Fibroblast of pulmonary artery (primary cell): ENCODE measurements at regions not wholly inside any gene's neighbourhood (a gene's known extent, or its start where the extent isn't known, plus 50 kb on each side); places are given as distances from the start of the nearest gene placed in this dataset.
A peak's percentile ranks its signal among the peaks of the same experiment; 100 is the strongest.
"Not testable (repeated sequence)": the region's sequence is repeated elsewhere in the genome, so short reads cannot be mapped to it uniquely, and the experiment has no call there.

Experiments used
- DNase-seq: peaks from one replicate; pipeline ENCODE4 v3.0.0-alpha.2; 2010; ENCODE audit warnings: low read depth
- H3K4me3 ChIP-seq: replicated peaks from 2 replicates; pipeline ENCODE4 v1.5.1; 2011; ENCODE audit warnings: low read depth, mild to moderate bottlenecking, control low read depth, low read length, moderate library complexity
- CTCF ChIP-seq: IDR thresholded peaks from 2 replicates; pipeline ENCODE4 v1.5.1; 2011; ENCODE audit warnings: mild to moderate bottlenecking, control low read depth, low read length, inconsistent platforms; ENCODE audit errors: missing control alignments

- no peak for DNase-seq
- H3K4me3 ChIP-seq: no peak overlapping the region
- peak; percentile 21 for TF ChIP-seq CTCF
Measured at GRCh38 chr6:121615493-121615892, 180.0 kb downstream of the GJA1 start.

DNA sequence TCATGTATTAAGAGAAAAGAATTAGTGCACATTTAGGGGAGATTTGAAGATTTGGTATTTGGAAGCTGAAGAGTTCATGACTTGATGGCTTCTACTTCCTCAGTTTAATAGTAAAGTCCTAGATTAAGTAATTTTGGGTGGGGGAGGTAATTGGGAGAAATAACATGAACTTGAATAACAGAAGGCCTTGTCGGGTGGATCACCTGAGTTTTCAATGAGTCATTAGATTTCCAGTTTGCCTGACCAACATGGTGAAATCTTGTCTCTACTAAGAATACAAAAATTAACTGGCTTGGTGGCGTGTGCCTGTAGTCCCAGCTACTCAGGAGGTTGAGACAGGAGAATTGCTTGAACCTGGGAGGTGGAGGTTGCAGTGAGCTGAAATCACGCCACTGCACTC is 181.0 kb downstream of the GJA1 start:
- no peak overlapping the region for H3K4me3 ChIP-seq
- DNase-seq: no peak
- no peak for TF ChIP-seq CTCF

DNA sequence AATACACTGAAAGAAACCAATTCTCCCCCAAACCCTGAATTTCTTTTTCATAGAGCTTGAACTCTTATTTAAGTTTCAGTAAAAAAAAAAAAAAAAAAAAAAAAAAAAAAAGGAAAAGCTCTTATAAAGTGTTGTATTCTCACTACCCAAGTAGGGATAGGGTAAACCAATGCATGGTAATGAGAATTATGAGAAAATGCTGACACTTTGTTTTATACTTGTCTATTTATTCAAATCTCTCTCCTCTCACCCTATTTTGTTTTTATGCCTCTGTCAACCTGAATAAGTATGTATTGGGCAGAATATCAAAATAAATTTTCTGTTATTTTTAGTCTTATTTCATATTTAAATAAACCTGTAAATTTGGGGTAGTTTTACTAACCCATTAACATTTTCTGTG is 181.9 kb downstream of the GJA1 start:
- DNase-seq: no peak
- no peak overlapping the region for H3K4me3 ChIP-seq
- no peak for TF ChIP-seq CTCF

- no peak for TF ChIP-seq CTCF
- no peak for DNase-seq
- H3K4me3 ChIP-seq: no peak overlapping the region
Measured at GRCh38 chr6:121619013-121619412, 183.6 kb downstream of the GJA1 start.

DNA sequence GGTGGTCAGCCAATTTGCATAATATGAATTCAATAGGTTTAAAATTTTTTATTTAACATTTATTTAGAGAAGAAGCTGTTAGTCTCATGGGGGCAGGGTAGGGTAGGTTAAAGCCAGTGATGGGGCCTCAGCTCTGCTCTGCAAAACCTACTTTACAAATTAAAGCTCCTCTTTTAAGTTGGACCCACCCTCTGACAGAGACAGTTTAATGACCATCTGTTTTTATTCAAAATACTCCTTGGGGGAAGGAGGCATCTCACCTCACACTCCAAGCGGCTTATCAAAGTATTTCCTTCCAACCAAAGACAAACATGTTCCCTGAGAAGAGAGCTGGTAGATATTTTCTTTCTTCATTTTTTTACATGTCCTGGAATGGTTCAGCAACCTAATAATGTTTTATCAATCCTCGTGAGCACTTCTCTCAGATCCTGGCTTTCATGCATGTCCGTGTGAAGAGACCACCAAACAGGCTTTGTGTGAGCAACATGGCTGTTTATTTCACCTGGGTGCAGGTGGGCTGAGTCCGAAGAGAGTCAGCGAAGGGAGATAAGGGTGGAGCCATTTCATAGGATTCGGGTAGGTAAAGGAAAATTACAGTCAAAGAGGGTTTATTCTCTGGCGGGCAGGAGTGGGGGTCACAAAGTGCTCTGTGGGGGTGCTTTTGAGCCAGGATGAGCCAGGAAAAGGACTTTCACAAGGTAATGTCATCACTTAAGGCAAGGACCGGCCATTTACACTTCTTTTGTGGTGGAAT is 184.7 kb downstream of the GJA1 start:
- no peak overlapping the region for H3K4me3 ChIP-seq
- TF ChIP-seq CTCF: no peak
- DNase-seq: no peak

DNA sequence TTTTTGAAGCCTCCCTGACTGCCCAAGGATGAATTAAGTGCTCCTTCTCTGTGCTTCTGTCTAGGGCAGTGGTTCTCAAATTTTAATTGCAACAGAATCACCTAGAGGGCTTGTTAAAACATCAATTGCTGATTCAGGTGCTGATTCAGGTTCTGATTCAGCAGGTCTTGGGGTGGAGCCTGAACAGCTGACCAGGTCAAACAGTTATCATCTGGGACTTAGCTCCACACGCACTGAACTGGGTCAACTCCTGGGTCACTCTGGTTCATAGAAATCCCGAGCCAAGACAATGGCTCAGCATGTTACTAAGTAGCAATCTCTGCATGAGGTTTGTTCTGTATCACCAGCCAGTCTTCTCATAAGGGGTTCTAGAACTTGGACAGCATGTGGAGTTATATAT is 192.3 kb downstream of the GJA1 start:
- no peak overlapping the region for H3K4me3 ChIP-seq
- no peak for DNase-seq
- TF ChIP-seq CTCF: no peak

DNA sequence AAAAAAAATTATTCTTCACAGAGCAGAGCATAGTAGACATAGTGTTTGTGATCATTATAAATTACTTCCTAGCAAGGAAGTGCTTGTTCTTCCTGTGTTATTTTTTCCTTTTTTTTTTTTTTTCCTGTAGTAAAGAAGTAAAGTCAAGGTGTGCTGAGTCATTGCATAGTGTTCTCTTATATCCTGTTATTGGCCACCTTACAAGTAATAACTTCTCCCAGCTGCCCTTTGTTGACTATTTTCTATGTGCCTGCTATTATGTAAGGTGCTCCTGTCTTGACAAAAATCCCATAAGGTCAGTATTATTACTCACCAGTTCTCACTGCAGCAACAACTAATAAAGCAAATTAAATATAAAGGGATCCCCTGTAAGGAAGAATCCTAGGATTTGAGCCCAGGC is 195.3 kb downstream of the GJA1 start:
- no peak for TF ChIP-seq CTCF
- no peak overlapping the region for H3K4me3 ChIP-seq
- DNase-seq: peak; percentile 37

- DNase-seq, H3K4me3 ChIP-seq: not testable (repeated sequence)
Measured at GRCh38 chr6:121631752-121632151, 196.3 kb downstream of the GJA1 start.
